K562 (cell line): ENCODE measurements at regions not wholly inside any gene's neighbourhood (a gene's known extent, or its start where the extent isn't known, plus 50 kb on each side); places are given as distances from the start of the nearest gene placed in this dataset.

ENCODE experiments used
- DIDO1 ChIP-seq: fragments of 450-650 bp; IDR thresholded peaks from 2 replicates; pipeline ENCODE4 v1.6.1; 2016; ENCODE audit warnings: low read depth, missing biosample characterization, missing genetic modification characterization
- DLX4 ChIP-seq: fragments of 250-450 bp; sonication (Bioruptor Pico); IDR thresholded peaks from 2 replicates; pipeline ENCODE4 v1.6.1; 2021; ENCODE audit warnings: mild to moderate bottlenecking
- E2F6 ChIP-seq, 2 experiments: IDR thresholded peaks; 2 replicates each; pipeline ENCODE4 v1.6.1; 2011; ENCODE audit warnings: borderline replicate concordance in 1 of 2, control low read depth in 1 of 2, low read depth in 1 of 2, low read length in 1 of 2, mild to moderate bottlenecking in 1 of 2, mixed read lengths in 1 of 2, moderate library complexity in 1 of 2; ENCODE audit not compliant: insufficient read depth in 1 of 2, insufficient read length in 1 of 2, poor library complexity in 1 of 2, severe bottlenecking in 1 of 2; ENCODE audit errors: extremely low read depth in 1 of 2
- ETV6 ChIP-seq, 3 experiments: fragments of 150-350 bp in 1 of 3; sonication (generic) in 1 of 3; formaldehyde crosslinking in 1 of 3; IDR thresholded peaks; 2 replicates each; pipeline versions ENCODE4 v1.6.1 to v1.8.0; 2014 to 2022; ENCODE audit warnings: borderline replicate concordance in 2 of 3, low read depth in 2 of 3, antibody characterized with exemption in 1 of 3, low read length in 1 of 3, mild to moderate bottlenecking in 1 of 3, missing genetic modification reagents in 1 of 3
- HDAC1 ChIP-seq, 2 experiments: fragments of 450-650 bp; IDR thresholded peaks; 2 replicates each; pipeline ENCODE4 v1.6.1; 2016 to 2017; ENCODE audit warnings: inconsistent platforms in 1 of 2, mild to moderate bottlenecking in 1 of 2, moderate library complexity in 1 of 2
- KDM2B ChIP-seq: fragments of 250-450 bp; sonication (Bioruptor Pico); IDR thresholded peaks from 2 replicates; pipeline ENCODE4 v1.8.0; 2021; ENCODE audit warnings: mild to moderate bottlenecking, moderate library complexity
- MAZ ChIP-seq, 2 experiments: fragments of 450-650 bp in 1 of 2; sonication (generic) in 1 of 2; formaldehyde crosslinking; IDR thresholded peaks in 1 of 2; conservative IDR thresholded peaks in 1 of 2; 2 replicates each; pipeline versions ENCODE4 v1.4.0 to v1.5.0; 2020; ENCODE audit warnings: mild to moderate bottlenecking in 1 of 2, missing genetic modification reagents in 1 of 2
- PRMT5 ChIP-seq: sonication (generic); formaldehyde crosslinking; IDR thresholded peaks from 2 replicates; pipeline ENCODE4 v1.5.0; 2020; ENCODE audit warnings: missing genetic modification reagents
- STAG1 ChIP-seq: sonication (generic); formaldehyde crosslinking; IDR thresholded peaks from 2 replicates; pipeline ENCODE4 v1.5.0; 2020; ENCODE audit warnings: missing genetic modification reagents, borderline replicate concordance
- TOE1 ChIP-seq, 2 experiments: fragments of 450-650 bp in 1 of 2; sonication (generic) in 1 of 2; formaldehyde crosslinking in 1 of 2; IDR thresholded peaks; 2 replicates each; pipeline versions ENCODE4 v1.7.1 to v1.8.0; 2016 to 2022; ENCODE audit warnings: borderline replicate concordance in 2 of 2, mild to moderate bottlenecking in 2 of 2, antibody characterized with exemption in 1 of 2, inconsistent platforms in 1 of 2, low read depth in 1 of 2, missing genetic modification reagents in 1 of 2, moderate library complexity in 1 of 2
- U2AF1 ChIP-seq: fragments of 200-400 bp; formaldehyde crosslinking; optimal IDR thresholded peaks from 2 replicates; pipeline ENCODE3; 2017; ENCODE audit warnings: mild to moderate bottlenecking, low read depth, low read length, moderate library complexity
- ZBTB1 ChIP-seq: sonication (generic); formaldehyde crosslinking; IDR thresholded peaks from 2 replicates; pipeline ENCODE4 v1.8.1; 2023; ENCODE audit warnings: missing genetic modification reagents, low read depth, mild to moderate bottlenecking, borderline replicate concordance
- ZBTB40 ChIP-seq, 2 experiments: fragments of 450-650 bp in 1 of 2; sonication (generic) in 1 of 2; formaldehyde crosslinking in 1 of 2; IDR thresholded peaks; 2 replicates each; pipeline versions ENCODE4 v1.7.1 to v1.9.0; 2016 to 2022; ENCODE audit warnings: inconsistent platforms in 1 of 2, mild to moderate bottlenecking in 1 of 2, missing genetic modification reagents in 1 of 2
- ZKSCAN1 ChIP-seq: fragments of 150-350 bp; IDR thresholded peaks from 2 replicates; pipeline ENCODE4 v1.6.1; 2016; ENCODE audit warnings: low read depth, low read length
- ZNF197 ChIP-seq: fragments of 200-800 bp; sonication (Bioruptor generic); IDR thresholded peaks from 2 replicates; pipeline ENCODE4 v1.6.1; 2016; ENCODE audit warnings: low read depth, missing genetic modification characterization, missing compliant biosample characterization
- ZNF253 ChIP-seq: fragments of 250-450 bp; sonication (Bioruptor Pico); conservative IDR thresholded peaks from 2 replicates; pipeline ENCODE4 v1.6.1; 2021; ENCODE audit warnings: mild to moderate bottlenecking

- no peak for TF ChIP-seq ZBTB40 (IDR thresholded peaks at IDR 0.05)
- TF ChIP-seq ZBTB40 (CRISPR knock-in tag; IDR thresholded peaks at IDR 0.05): peak; percentile 73
- TF ChIP-seq ZNF197 (CRISPR knock-in tag): no peak
- no peak for TF ChIP-seq DIDO1 (tag)
- TF ChIP-seq KDM2B: no peak
- no peak for TF ChIP-seq TOE1 (IDR thresholded peaks at IDR 0.05; ENCODE audit: borderline replicate concordance)
- TF ChIP-seq TOE1 (CRISPR knock-in tag; IDR thresholded peaks at IDR 0.05; ENCODE audit: borderline replicate concordance, low read depth): peak; percentile 79; the same call in 1 of the 2 replicates
- TF ChIP-seq E2F6 (IDR thresholded peaks at IDR 0.05; ENCODE audit: borderline replicate concordance in 1 of 2, extremely low read depth in 1 of 2, insufficient read depth in 1 of 2, insufficient read length in 1 of 2, low read depth in 1 of 2, low read length in 1 of 2, poor library complexity in 1 of 2, severe bottlenecking in 1 of 2): peak; percentile 69 to 92
- TF ChIP-seq ZBTB1 (CRISPR knock-in tag): peak; percentile 81
- no peak for TF ChIP-seq DLX4 (CRISPR knock-in tag)
- no peak for TF ChIP-seq U2AF1
- TF ChIP-seq HDAC1 (IDR thresholded peaks at IDR 0.05): no peak
- TF ChIP-seq MAZ (CRISPR knock-in tag; conservative IDR thresholded peaks at IDR 0.05 in 1 of 2, IDR thresholded peaks at IDR 0.05 in 1 of 2): no peak
- 0 out of 2 replicates have a peak, but pooled peaks have one; percentile 47 for TF ChIP-seq PRMT5 (CRISPR knock-in tag)
- no peak for TF ChIP-seq ZKSCAN1
- 0 out of 2 replicates have a peak, but pooled peaks have one; percentile 44 for TF ChIP-seq STAG1 (CRISPR knock-in tag)
- TF ChIP-seq ZNF253 (CRISPR knock-in tag): no peak
- TF ChIP-seq ETV6 (IDR thresholded peaks at IDR 0.05; ENCODE audit: borderline replicate concordance in 1 of 2, low read depth in 2 of 2, low read length in 1 of 2): no peak
- peak; percentile 92 for TF ChIP-seq ETV6 (CRISPR knock-in tag; IDR thresholded peaks at IDR 0.05; ENCODE audit: borderline replicate concordance)
These were observed 131.3 kb upstream of the FAM20C start (continued) for GRCh38 chr7:61111-61510.
